Liver (tissue), 8 donors: ENCODE measurements at regions not wholly inside any gene's neighbourhood (a gene's known extent, or its start where the extent isn't known, plus 50 kb on each side); places are given as distances from the start of the nearest gene placed in this dataset.
A peak's percentile ranks its signal among the peaks of the same experiment; 100 is the strongest.

Experiments used
- DNase-seq: peaks from one replicate; pipeline ENCODE4 v3.0.0-alpha.2; 2017; ENCODE audit warnings: low spot score
- H3K27ac ChIP-seq, 2 donors: one replicate each; pipeline ENCODE4 v1.7.0; 2013; ENCODE audit warnings: inconsistent platforms in 2 of 2, low read length in 2 of 2, control low read depth in 1 of 2, low read depth in 1 of 2, mild to moderate bottlenecking in 1 of 2
- H3K27me3 ChIP-seq, 4 donors: one replicate each; pipeline versions ENCODE4 v1.6.1 to v1.7.0; 2013; ENCODE audit warnings: low read length in 3 of 4, inconsistent platforms in 1 of 4, mild to moderate bottlenecking in 1 of 4, moderate library complexity in 1 of 4; ENCODE audit not compliant: control insufficient read depth in 4 of 4, insufficient read depth in 4 of 4
- H3K36me3 ChIP-seq, 4 donors: one replicate each; pipeline versions ENCODE4 v1.6.1 to v1.7.0; 2013; ENCODE audit warnings: low read length in 3 of 4, mild to moderate bottlenecking in 3 of 4, low read depth in 1 of 4, moderate library complexity in 1 of 4; ENCODE audit not compliant: control insufficient read depth in 4 of 4, insufficient read depth in 3 of 4
- H3K4me1 ChIP-seq, 4 donors: one replicate each; pipeline versions ENCODE4 v1.6.1 to v1.7.0; 2013; ENCODE audit warnings: low read length in 3 of 4, mild to moderate bottlenecking in 3 of 4, moderate library complexity in 1 of 4; ENCODE audit not compliant: control insufficient read depth in 4 of 4, insufficient read depth in 4 of 4
- H3K4me3 ChIP-seq, 3 donors: one replicate each; pipeline versions ENCODE4 v1.6.1 to v1.7.0; 2013; ENCODE audit warnings: low read length in 3 of 3, control low read depth in 1 of 3, low read depth in 1 of 3, mild to moderate bottlenecking in 1 of 3
- H3K9ac ChIP-seq, 2 donors: one replicate each; pipeline ENCODE4 v1.7.0; 2013; ENCODE audit warnings: low read length in 2 of 2, mild to moderate bottlenecking in 2 of 2, moderate library complexity in 2 of 2, control low read depth in 1 of 2, low read depth in 1 of 2
- H3K9me3 ChIP-seq, 4 donors: one replicate each; pipeline versions ENCODE4 v1.6.1 to v1.7.0; 2013; ENCODE audit warnings: low read length in 3 of 4; ENCODE audit not compliant: control insufficient read depth in 4 of 4
- EGR1 ChIP-seq, 2 donors: IDR thresholded peaks; 2 replicates each; pipeline ENCODE4 v1.6.1; 2016 to 2018; ENCODE audit warnings: antibody characterized with exemption in 2 of 2, low read depth in 2 of 2
- FOXA1 ChIP-seq: IDR thresholded peaks from 2 replicates; pipeline ENCODE4 v1.6.1; 2016; ENCODE audit warnings: antibody characterized with exemption
- FOXA2 ChIP-seq: IDR thresholded peaks from 2 replicates; pipeline ENCODE4 v1.6.1; 2016; ENCODE audit warnings: antibody characterized with exemption
- GABPA ChIP-seq, 2 donors: IDR thresholded peaks in 1 of 2; conservative IDR thresholded peaks in 1 of 2; 2 replicates each; pipeline ENCODE4 v1.6.1; 2016; ENCODE audit warnings: antibody characterized with exemption in 2 of 2, mild to moderate bottlenecking in 1 of 2, moderate library complexity in 1 of 2
- HNF4A ChIP-seq, 2 donors: conservative IDR thresholded peaks; 2 replicates each; pipeline ENCODE4 v1.6.1; 2016; ENCODE audit warnings: antibody characterized with exemption in 2 of 2, mild to moderate bottlenecking in 2 of 2
- HNF4G ChIP-seq: IDR thresholded peaks from 2 replicates; pipeline ENCODE4 v1.6.1; 2016; ENCODE audit warnings: antibody characterized with exemption
- JUND ChIP-seq, 2 donors: IDR thresholded peaks; 2 replicates each; pipeline ENCODE4 v1.6.1; 2016; ENCODE audit warnings: antibody characterized with exemption in 2 of 2
- NR2F2 ChIP-seq: IDR thresholded peaks from 2 replicates; pipeline ENCODE4 v1.6.1; 2016; ENCODE audit warnings: antibody characterized with exemption
- RAD21 ChIP-seq, 2 donors: IDR thresholded peaks; 2 replicates each; pipeline ENCODE4 v1.6.1; 2016; ENCODE audit warnings: antibody characterized with exemption in 2 of 2, mild to moderate bottlenecking in 2 of 2
- RXRA ChIP-seq, 2 donors: IDR thresholded peaks; 2 replicates each; pipeline ENCODE4 v1.6.1; 2017 to 2018; ENCODE audit warnings: antibody characterized with exemption in 2 of 2, mild to moderate bottlenecking in 1 of 2
- SP1 ChIP-seq: IDR thresholded peaks from 2 replicates; pipeline ENCODE4 v1.6.1; 2018; ENCODE audit warnings: antibody characterized with exemption, mild to moderate bottlenecking
- TAF1 ChIP-seq: conservative IDR thresholded peaks from 2 replicates; pipeline ENCODE4 v1.6.1; 2016; ENCODE audit warnings: antibody characterized with exemption, mild to moderate bottlenecking
- YY1 ChIP-seq: IDR thresholded peaks from 2 replicates; pipeline ENCODE4 v1.6.1; 2016; ENCODE audit warnings: antibody characterized with exemption, mild to moderate bottlenecking
- WGBS: extraction: QIAGEN DNeasy Blood & Tissue Kit; methylation state at CpG from one replicate; pipeline ENCODE4 v1.1.7; 2013; 5-methylcytosine and 5-hydroxymethylcytosine counted together
- TF ChIP-seq, protein P1 (sequence below): IDR thresholded peaks from 2 replicates; pipeline ENCODE4 v1.6.1; 2016; ENCODE audit warnings: antibody characterized with exemption
- TF ChIP-seq, protein P2 (sequence below): fragments of 150-350 bp; IDR thresholded peaks from 2 replicates; pipeline ENCODE4 v1.5.1; 2017; ENCODE audit warnings: improper control_type of control experiment, low read depth, low read length; ENCODE audit not compliant: missing input control
- TF ChIP-seq, protein P3 (sequence below): IDR thresholded peaks from 2 replicates; pipeline ENCODE4 v1.6.1; 2016; ENCODE audit warnings: antibody characterized with exemption
- TF ChIP-seq, protein P4 (sequence below): IDR thresholded peaks from 2 replicates; pipeline ENCODE4 v1.6.1; 2016; ENCODE audit warnings: antibody characterized with exemption, mild to moderate bottlenecking
- TF ChIP-seq, protein P5 (sequence below): IDR thresholded peaks from 2 replicates; pipeline ENCODE4 v1.6.1; 2016; ENCODE audit warnings: antibody characterized with exemption
- donor health status: healthy.
- donor health status: healthy.
- donor health status: healthy.
- donor health status: healthy.
- donor health status: healthy.

DNA sequence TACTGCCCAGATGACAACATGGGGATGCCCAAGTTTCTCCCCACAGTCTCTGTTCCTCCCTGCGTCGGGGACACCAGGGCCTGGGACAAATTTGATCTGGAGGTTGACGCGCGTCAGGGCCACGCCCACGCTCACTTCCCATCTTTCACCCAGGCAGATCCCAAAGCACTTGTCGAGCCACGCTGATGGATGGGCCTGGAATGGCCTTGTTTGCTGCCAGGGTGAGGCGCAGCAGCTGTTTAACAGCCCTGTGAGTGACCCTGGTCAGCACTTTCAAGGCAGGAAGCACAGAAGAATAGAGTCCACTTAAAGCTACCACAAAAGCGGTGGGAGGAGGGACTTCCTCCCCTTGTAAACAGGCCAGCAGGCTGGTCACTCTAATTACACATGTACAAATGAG, 324.7 kb upstream of the JARID2 start:
- Histone ChIP-seq H3K4me1 (peaks cover 0 to 6% (median 0%) of the 10 kb centered on the region in 4 donors), H3K36me3 (no peaks in the 10 kb centered on the region), H3K27me3 (no peaks in the 10 kb centered on the region), H3K4me3 (no peak overlapping the region), H3K9ac (no peak overlapping the region), H3K27ac (peak overlapping the region; percentile 65 to 66), H3K9me3 (no peaks in the 10 kb centered on the region)
- 69% methylated on average over 11 of the region's 11 CpGs for WGBS
- TF ChIP-seq FOXA2 (no peak), NR2F2 (peak; percentile 67), RXRA (IDR thresholded peaks at IDR 0.05) (peak in 1 of 2 donors; percentile 18), FOXA1 (no peak), GABPA (IDR thresholded peaks at IDR 0.05 in 1 of 2, conservative IDR thresholded peaks at IDR 0.05 in 1 of 2) (no peak), JUND (IDR thresholded peaks at IDR 0.05) (no peak), TAF1 (no peak), HNF4A (conservative IDR thresholded peaks at IDR 0.05) (no peak), SP1 (peak; percentile 58), EGR1 (IDR thresholded peaks at IDR 0.05; ENCODE audit: low read depth in 2 of 2) (no peak), YY1 (peak; percentile 22), HNF4G (no peak), RAD21 (IDR thresholded peaks at IDR 0.05) (peak; percentile 45 to 68)
- TF ChIP-seq, protein P1, sequence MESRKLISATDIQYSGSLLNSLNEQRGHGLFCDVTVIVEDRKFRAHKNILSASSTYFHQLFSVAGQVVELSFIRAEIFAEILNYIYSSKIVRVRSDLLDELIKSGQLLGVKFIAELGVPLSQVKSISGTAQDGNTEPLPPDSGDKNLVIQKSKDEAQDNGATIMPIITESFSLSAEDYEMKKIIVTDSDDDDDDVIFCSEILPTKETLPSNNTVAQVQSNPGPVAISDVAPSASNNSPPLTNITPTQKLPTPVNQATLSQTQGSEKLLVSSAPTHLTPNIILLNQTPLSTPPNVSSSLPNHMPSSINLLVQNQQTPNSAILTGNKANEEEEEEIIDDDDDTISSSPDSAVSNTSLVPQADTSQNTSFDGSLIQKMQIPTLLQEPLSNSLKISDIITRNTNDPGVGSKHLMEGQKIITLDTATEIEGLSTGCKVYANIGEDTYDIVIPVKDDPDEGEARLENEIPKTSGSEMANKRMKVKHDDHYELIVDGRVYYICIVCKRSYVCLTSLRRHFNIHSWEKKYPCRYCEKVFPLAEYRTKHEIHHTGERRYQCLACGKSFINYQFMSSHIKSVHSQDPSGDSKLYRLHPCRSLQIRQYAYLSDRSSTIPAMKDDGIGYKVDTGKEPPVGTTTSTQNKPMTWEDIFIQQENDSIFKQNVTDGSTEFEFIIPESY = no peak
- TF ChIP-seq, protein P2, sequence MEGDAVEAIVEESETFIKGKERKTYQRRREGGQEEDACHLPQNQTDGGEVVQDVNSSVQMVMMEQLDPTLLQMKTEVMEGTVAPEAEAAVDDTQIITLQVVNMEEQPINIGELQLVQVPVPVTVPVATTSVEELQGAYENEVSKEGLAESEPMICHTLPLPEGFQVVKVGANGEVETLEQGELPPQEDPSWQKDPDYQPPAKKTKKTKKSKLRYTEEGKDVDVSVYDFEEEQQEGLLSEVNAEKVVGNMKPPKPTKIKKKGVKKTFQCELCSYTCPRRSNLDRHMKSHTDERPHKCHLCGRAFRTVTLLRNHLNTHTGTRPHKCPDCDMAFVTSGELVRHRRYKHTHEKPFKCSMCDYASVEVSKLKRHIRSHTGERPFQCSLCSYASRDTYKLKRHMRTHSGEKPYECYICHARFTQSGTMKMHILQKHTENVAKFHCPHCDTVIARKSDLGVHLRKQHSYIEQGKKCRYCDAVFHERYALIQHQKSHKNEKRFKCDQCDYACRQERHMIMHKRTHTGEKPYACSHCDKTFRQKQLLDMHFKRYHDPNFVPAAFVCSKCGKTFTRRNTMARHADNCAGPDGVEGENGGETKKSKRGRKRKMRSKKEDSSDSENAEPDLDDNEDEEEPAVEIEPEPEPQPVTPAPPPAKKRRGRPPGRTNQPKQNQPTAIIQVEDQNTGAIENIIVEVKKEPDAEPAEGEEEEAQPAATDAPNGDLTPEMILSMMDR = no peak
- TF ChIP-seq, protein P3, sequence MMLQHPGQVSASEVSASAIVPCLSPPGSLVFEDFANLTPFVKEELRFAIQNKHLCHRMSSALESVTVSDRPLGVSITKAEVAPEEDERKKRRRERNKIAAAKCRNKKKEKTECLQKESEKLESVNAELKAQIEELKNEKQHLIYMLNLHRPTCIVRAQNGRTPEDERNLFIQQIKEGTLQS = no peak
- TF ChIP-seq, protein P4, sequence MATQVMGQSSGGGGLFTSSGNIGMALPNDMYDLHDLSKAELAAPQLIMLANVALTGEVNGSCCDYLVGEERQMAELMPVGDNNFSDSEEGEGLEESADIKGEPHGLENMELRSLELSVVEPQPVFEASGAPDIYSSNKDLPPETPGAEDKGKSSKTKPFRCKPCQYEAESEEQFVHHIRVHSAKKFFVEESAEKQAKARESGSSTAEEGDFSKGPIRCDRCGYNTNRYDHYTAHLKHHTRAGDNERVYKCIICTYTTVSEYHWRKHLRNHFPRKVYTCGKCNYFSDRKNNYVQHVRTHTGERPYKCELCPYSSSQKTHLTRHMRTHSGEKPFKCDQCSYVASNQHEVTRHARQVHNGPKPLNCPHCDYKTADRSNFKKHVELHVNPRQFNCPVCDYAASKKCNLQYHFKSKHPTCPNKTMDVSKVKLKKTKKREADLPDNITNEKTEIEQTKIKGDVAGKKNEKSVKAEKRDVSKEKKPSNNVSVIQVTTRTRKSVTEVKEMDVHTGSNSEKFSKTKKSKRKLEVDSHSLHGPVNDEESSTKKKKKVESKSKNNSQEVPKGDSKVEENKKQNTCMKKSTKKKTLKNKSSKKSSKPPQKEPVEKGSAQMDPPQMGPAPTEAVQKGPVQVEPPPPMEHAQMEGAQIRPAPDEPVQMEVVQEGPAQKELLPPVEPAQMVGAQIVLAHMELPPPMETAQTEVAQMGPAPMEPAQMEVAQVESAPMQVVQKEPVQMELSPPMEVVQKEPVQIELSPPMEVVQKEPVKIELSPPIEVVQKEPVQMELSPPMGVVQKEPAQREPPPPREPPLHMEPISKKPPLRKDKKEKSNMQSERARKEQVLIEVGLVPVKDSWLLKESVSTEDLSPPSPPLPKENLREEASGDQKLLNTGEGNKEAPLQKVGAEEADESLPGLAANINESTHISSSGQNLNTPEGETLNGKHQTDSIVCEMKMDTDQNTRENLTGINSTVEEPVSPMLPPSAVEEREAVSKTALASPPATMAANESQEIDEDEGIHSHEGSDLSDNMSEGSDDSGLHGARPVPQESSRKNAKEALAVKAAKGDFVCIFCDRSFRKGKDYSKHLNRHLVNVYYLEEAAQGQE = no peak
- TF ChIP-seq, protein P5, sequence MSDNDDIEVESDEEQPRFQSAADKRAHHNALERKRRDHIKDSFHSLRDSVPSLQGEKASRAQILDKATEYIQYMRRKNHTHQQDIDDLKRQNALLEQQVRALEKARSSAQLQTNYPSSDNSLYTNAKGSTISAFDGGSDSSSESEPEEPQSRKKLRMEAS = peak; percentile 31
- no peak for DNase-seq
